Liver (tissue), 8 donors: ENCODE measurements at regions not wholly inside any gene's neighbourhood (a gene's known extent, or its start where the extent isn't known, plus 50 kb on each side); places are given as distances from the start of the nearest gene placed in this dataset.

ENCODE experiments used
- DNase-seq: peaks from one replicate; pipeline ENCODE4 v3.0.0-alpha.2; 2017; ENCODE audit warnings: low spot score
- H3K27ac ChIP-seq, 2 donors: one replicate each; pipeline ENCODE4 v1.7.0; 2013; ENCODE audit warnings: inconsistent platforms in 2 of 2, low read length in 2 of 2, control low read depth in 1 of 2, low read depth in 1 of 2, mild to moderate bottlenecking in 1 of 2
- H3K27me3 ChIP-seq, 4 donors: one replicate each; pipeline versions ENCODE4 v1.6.1 to v1.7.0; 2013; ENCODE audit warnings: low read length in 3 of 4, inconsistent platforms in 1 of 4, mild to moderate bottlenecking in 1 of 4, moderate library complexity in 1 of 4; ENCODE audit not compliant: control insufficient read depth in 4 of 4, insufficient read depth in 4 of 4
- H3K36me3 ChIP-seq, 4 donors: one replicate each; pipeline versions ENCODE4 v1.6.1 to v1.7.0; 2013; ENCODE audit warnings: low read length in 3 of 4, mild to moderate bottlenecking in 3 of 4, low read depth in 1 of 4, moderate library complexity in 1 of 4; ENCODE audit not compliant: control insufficient read depth in 4 of 4, insufficient read depth in 3 of 4
- H3K4me1 ChIP-seq, 4 donors: one replicate each; pipeline versions ENCODE4 v1.6.1 to v1.7.0; 2013; ENCODE audit warnings: low read length in 3 of 4, mild to moderate bottlenecking in 3 of 4, moderate library complexity in 1 of 4; ENCODE audit not compliant: control insufficient read depth in 4 of 4, insufficient read depth in 4 of 4
- H3K4me3 ChIP-seq, 3 donors: one replicate each; pipeline versions ENCODE4 v1.6.1 to v1.7.0; 2013; ENCODE audit warnings: low read length in 3 of 3, control low read depth in 1 of 3, low read depth in 1 of 3, mild to moderate bottlenecking in 1 of 3
- H3K9ac ChIP-seq, 2 donors: one replicate each; pipeline ENCODE4 v1.7.0; 2013; ENCODE audit warnings: low read length in 2 of 2, mild to moderate bottlenecking in 2 of 2, moderate library complexity in 2 of 2, control low read depth in 1 of 2, low read depth in 1 of 2
- H3K9me3 ChIP-seq, 4 donors: one replicate each; pipeline versions ENCODE4 v1.6.1 to v1.7.0; 2013; ENCODE audit warnings: low read length in 3 of 4; ENCODE audit not compliant: control insufficient read depth in 4 of 4
- EGR1 ChIP-seq, 2 donors: IDR thresholded peaks; 2 replicates each; pipeline ENCODE4 v1.6.1; 2016 to 2018; ENCODE audit warnings: antibody characterized with exemption in 2 of 2, low read depth in 2 of 2
- FOXA1 ChIP-seq: IDR thresholded peaks from 2 replicates; pipeline ENCODE4 v1.6.1; 2016; ENCODE audit warnings: antibody characterized with exemption
- GABPA ChIP-seq, 2 donors: IDR thresholded peaks in 1 of 2; conservative IDR thresholded peaks in 1 of 2; 2 replicates each; pipeline ENCODE4 v1.6.1; 2016; ENCODE audit warnings: antibody characterized with exemption in 2 of 2, mild to moderate bottlenecking in 1 of 2, moderate library complexity in 1 of 2
- HNF4G ChIP-seq: IDR thresholded peaks from 2 replicates; pipeline ENCODE4 v1.6.1; 2016; ENCODE audit warnings: antibody characterized with exemption
- JUND ChIP-seq, 2 donors: IDR thresholded peaks; 2 replicates each; pipeline ENCODE4 v1.6.1; 2016; ENCODE audit warnings: antibody characterized with exemption in 2 of 2
- RAD21 ChIP-seq, 2 donors: IDR thresholded peaks; 2 replicates each; pipeline ENCODE4 v1.6.1; 2016; ENCODE audit warnings: antibody characterized with exemption in 2 of 2, mild to moderate bottlenecking in 2 of 2
- RXRA ChIP-seq, 2 donors: IDR thresholded peaks; 2 replicates each; pipeline ENCODE4 v1.6.1; 2017 to 2018; ENCODE audit warnings: antibody characterized with exemption in 2 of 2, mild to moderate bottlenecking in 1 of 2
- SP1 ChIP-seq: IDR thresholded peaks from 2 replicates; pipeline ENCODE4 v1.6.1; 2018; ENCODE audit warnings: antibody characterized with exemption, mild to moderate bottlenecking
- TAF1 ChIP-seq: conservative IDR thresholded peaks from 2 replicates; pipeline ENCODE4 v1.6.1; 2016; ENCODE audit warnings: antibody characterized with exemption, mild to moderate bottlenecking
- YY1 ChIP-seq: IDR thresholded peaks from 2 replicates; pipeline ENCODE4 v1.6.1; 2016; ENCODE audit warnings: antibody characterized with exemption, mild to moderate bottlenecking
- WGBS: extraction: QIAGEN DNeasy Blood & Tissue Kit; methylation state at CpG from one replicate; pipeline ENCODE4 v1.1.7; 2013; 5-methylcytosine and 5-hydroxymethylcytosine counted together
- TF ChIP-seq, protein P1 (sequence below): IDR thresholded peaks from 2 replicates; pipeline ENCODE4 v1.6.1; 2016; ENCODE audit warnings: antibody characterized with exemption
- TF ChIP-seq, protein P2 (sequence below): IDR thresholded peaks from 2 replicates; pipeline ENCODE4 v1.6.1; 2016; ENCODE audit warnings: antibody characterized with exemption, mild to moderate bottlenecking
- TF ChIP-seq, protein P3 (sequence below): IDR thresholded peaks from 2 replicates; pipeline ENCODE4 v1.6.1; 2016; ENCODE audit warnings: antibody characterized with exemption
- TF ChIP-seq, protein P4 (sequence below): IDR thresholded peaks from 2 replicates; pipeline ENCODE4 v1.6.1; 2016; ENCODE audit warnings: antibody characterized with exemption
- TF ChIP-seq, protein P5 (sequence below): fragments of 150-350 bp; IDR thresholded peaks from 2 replicates; pipeline ENCODE4 v1.5.1; 2017; ENCODE audit warnings: improper control_type of control experiment, low read depth, low read length; ENCODE audit not compliant: missing input control
- donor health status: healthy.
- donor health status: healthy.
- donor health status: healthy.
- donor health status: healthy.
- donor health status: healthy.

DNA sequence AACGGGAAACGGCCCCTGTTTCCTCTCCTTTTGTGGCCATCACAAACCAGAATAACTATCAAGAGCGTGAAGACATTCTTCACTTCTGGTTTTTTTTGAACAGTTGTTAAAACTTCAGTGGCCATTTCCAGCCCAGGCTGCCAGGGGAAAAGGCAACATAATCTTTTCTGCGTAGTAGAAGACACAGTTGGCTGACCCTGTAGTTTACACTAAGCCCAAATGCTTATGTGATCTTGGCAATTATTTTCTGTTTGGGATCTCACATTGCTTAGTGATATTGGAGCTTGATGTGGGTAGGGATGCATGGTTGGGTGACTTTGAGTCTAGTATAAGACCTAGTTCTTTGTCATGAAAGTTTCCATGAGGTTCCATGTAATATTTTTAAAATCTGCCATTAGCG is 449.4 kb upstream of the CDH4 start:
- Histone ChIP-seq H3K36me3 (no peaks in the 10 kb centered on the region), H3K4me1 (no peaks in the 10 kb centered on the region), H3K4me3 (no peak overlapping the region), H3K27me3 (peaks cover 0 to 2% (median 0%) of the 10 kb centered on the region in 4 donors), H3K9ac (no peak overlapping the region), H3K27ac (no peak overlapping the region), H3K9me3 (peaks cover 0 to 8% (median 1%) of the 10 kb centered on the region in 4 donors)
- WGBS: 72% methylated on average over 5 of the region's 5 CpGs
- DNase-seq: no peak
- no peak for TF ChIP-seq FOXA1
- TF ChIP-seq JUND (IDR thresholded peaks at IDR 0.05): no peak
- no peak for TF ChIP-seq TAF1
- no peak for TF ChIP-seq GABPA (IDR thresholded peaks at IDR 0.05 in 1 of 2, conservative IDR thresholded peaks at IDR 0.05 in 1 of 2)
- TF ChIP-seq, protein P1, sequence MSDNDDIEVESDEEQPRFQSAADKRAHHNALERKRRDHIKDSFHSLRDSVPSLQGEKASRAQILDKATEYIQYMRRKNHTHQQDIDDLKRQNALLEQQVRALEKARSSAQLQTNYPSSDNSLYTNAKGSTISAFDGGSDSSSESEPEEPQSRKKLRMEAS: no peak
- no peak for TF ChIP-seq HNF4G
- TF ChIP-seq, protein P2, sequence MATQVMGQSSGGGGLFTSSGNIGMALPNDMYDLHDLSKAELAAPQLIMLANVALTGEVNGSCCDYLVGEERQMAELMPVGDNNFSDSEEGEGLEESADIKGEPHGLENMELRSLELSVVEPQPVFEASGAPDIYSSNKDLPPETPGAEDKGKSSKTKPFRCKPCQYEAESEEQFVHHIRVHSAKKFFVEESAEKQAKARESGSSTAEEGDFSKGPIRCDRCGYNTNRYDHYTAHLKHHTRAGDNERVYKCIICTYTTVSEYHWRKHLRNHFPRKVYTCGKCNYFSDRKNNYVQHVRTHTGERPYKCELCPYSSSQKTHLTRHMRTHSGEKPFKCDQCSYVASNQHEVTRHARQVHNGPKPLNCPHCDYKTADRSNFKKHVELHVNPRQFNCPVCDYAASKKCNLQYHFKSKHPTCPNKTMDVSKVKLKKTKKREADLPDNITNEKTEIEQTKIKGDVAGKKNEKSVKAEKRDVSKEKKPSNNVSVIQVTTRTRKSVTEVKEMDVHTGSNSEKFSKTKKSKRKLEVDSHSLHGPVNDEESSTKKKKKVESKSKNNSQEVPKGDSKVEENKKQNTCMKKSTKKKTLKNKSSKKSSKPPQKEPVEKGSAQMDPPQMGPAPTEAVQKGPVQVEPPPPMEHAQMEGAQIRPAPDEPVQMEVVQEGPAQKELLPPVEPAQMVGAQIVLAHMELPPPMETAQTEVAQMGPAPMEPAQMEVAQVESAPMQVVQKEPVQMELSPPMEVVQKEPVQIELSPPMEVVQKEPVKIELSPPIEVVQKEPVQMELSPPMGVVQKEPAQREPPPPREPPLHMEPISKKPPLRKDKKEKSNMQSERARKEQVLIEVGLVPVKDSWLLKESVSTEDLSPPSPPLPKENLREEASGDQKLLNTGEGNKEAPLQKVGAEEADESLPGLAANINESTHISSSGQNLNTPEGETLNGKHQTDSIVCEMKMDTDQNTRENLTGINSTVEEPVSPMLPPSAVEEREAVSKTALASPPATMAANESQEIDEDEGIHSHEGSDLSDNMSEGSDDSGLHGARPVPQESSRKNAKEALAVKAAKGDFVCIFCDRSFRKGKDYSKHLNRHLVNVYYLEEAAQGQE: no peak
- TF ChIP-seq YY1: no peak
- TF ChIP-seq, protein P3, sequence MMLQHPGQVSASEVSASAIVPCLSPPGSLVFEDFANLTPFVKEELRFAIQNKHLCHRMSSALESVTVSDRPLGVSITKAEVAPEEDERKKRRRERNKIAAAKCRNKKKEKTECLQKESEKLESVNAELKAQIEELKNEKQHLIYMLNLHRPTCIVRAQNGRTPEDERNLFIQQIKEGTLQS: no peak
- TF ChIP-seq, protein P4, sequence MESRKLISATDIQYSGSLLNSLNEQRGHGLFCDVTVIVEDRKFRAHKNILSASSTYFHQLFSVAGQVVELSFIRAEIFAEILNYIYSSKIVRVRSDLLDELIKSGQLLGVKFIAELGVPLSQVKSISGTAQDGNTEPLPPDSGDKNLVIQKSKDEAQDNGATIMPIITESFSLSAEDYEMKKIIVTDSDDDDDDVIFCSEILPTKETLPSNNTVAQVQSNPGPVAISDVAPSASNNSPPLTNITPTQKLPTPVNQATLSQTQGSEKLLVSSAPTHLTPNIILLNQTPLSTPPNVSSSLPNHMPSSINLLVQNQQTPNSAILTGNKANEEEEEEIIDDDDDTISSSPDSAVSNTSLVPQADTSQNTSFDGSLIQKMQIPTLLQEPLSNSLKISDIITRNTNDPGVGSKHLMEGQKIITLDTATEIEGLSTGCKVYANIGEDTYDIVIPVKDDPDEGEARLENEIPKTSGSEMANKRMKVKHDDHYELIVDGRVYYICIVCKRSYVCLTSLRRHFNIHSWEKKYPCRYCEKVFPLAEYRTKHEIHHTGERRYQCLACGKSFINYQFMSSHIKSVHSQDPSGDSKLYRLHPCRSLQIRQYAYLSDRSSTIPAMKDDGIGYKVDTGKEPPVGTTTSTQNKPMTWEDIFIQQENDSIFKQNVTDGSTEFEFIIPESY: no peak
- TF ChIP-seq SP1: no peak
- no peak for TF ChIP-seq RAD21 (IDR thresholded peaks at IDR 0.05)
- TF ChIP-seq, protein P5, sequence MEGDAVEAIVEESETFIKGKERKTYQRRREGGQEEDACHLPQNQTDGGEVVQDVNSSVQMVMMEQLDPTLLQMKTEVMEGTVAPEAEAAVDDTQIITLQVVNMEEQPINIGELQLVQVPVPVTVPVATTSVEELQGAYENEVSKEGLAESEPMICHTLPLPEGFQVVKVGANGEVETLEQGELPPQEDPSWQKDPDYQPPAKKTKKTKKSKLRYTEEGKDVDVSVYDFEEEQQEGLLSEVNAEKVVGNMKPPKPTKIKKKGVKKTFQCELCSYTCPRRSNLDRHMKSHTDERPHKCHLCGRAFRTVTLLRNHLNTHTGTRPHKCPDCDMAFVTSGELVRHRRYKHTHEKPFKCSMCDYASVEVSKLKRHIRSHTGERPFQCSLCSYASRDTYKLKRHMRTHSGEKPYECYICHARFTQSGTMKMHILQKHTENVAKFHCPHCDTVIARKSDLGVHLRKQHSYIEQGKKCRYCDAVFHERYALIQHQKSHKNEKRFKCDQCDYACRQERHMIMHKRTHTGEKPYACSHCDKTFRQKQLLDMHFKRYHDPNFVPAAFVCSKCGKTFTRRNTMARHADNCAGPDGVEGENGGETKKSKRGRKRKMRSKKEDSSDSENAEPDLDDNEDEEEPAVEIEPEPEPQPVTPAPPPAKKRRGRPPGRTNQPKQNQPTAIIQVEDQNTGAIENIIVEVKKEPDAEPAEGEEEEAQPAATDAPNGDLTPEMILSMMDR: no peak
- no peak for TF ChIP-seq RXRA (IDR thresholded peaks at IDR 0.05)
- no peak for TF ChIP-seq EGR1 (IDR thresholded peaks at IDR 0.05; ENCODE audit: low read depth in 2 of 2)
